HepG2 (cell line): ENCODE measurements at regions not wholly inside any gene's neighbourhood (a gene's known extent, or its start where the extent isn't known, plus 50 kb on each side); places are given as distances from the start of the nearest gene placed in this dataset.

ENCODE experiments used
- ATAC-seq: fragments of 200-7000 bp; cut with Tn5 transposase; 3 replicates; pipeline ENCODE4 v1.9.1; 2020; ENCODE audit warnings: mild to moderate bottlenecking, moderate library complexity
- BruUV-seq: library from RNA; stranded (reverse); fragments of 400-500 nt; replicated peaks from 2 replicates; lab custom pipeline; 2021; lab: Mats Ljungman, UMichigan
- CTCF ChIA-PET: fragments of 300-600 bp; formaldehyde crosslinking; extraction: SDS; loops from one replicate; lab custom pipeline; 2021; ENCODE audit warnings: low total read pairs, inconsistent platforms, low intra/inter-chr PET ratio; lab: Yijun Ruan, JAX
- POLR2A ChIA-PET: fragments of 350-600 bp; sonication (Branson Sonifier 250); formaldehyde crosslinking; loops from one replicate; lab custom pipeline; 2020; ENCODE audit warnings: antibody characterized with exemption, inconsistent platforms; lab: Yijun Ruan, JAX
- DNase-seq: peaks from one replicate; pipeline ENCODE4 v3.0.0-alpha.2; 2015; ENCODE audit warnings: low spot score
- FAIRE-seq: peaks from 3 replicates; lab custom pipeline; 2011; peaks lifted over from hg19 to GRCh38; lab: Jason Lieb, UNC
- H2AFZ ChIP-seq: one replicate; pipeline ENCODE4 v1.6.1; 2011; ENCODE audit warnings: low read length, inconsistent platforms
- H3K27ac ChIP-seq: fragments of 300-600 bp; 3 replicates; pipeline ENCODE4 v1.8.0; 2011; ENCODE audit warnings: mixed run types, mild to moderate bottlenecking, mixed read lengths, low read length, inconsistent platforms; ENCODE audit not compliant: insufficient read depth; ENCODE audit errors: extremely low read length
- H3K27me3 ChIP-seq, 2 experiments: fragments of 200-600 bp in 1 of 2; 2 replicates in 1 of 2; 3 replicates in 1 of 2; pipeline versions ENCODE4 v1.6.0 to v1.8.0; 2011; ENCODE audit warnings: low read length in 2 of 2, mild to moderate bottlenecking in 2 of 2, moderate library complexity in 2 of 2, inconsistent platforms in 1 of 2; ENCODE audit not compliant: insufficient read depth in 2 of 2, control insufficient read depth in 1 of 2
- H3K36me3 ChIP-seq, 2 experiments: fragments of 200-600 bp in 1 of 2; replicated peaks in 1 of 2; 2 replicates in 1 of 2; 3 replicates in 1 of 2; pipeline versions ENCODE4 v1.5.1 to v1.8.0; 2011; ENCODE audit warnings: low read length in 2 of 2, inconsistent platforms in 1 of 2; ENCODE audit not compliant: insufficient read depth in 2 of 2, control insufficient read depth in 1 of 2
- H3K4me1 ChIP-seq: 2 replicates; pipeline ENCODE4 v1.5.1; 2012; ENCODE audit warnings: low read length, inconsistent platforms; ENCODE audit not compliant: insufficient read depth
- H3K4me2 ChIP-seq: 2 replicates; pipeline ENCODE4 v1.6.0; 2011; ENCODE audit warnings: low read depth, low read length, inconsistent platforms
- H3K4me3 ChIP-seq, 3 experiments: fragments of 200-600 bp in 1 of 3; sonication (generic), shearing (Covaris generic) in 1 of 3; replicated peaks in 1 of 3; 2 replicates each; pipeline ENCODE4 v1.5.1; 2011 to 2016; ENCODE audit warnings: low read length in 3 of 3, inconsistent platforms in 2 of 3, low read depth in 2 of 3, mild to moderate bottlenecking in 2 of 3, control low read depth in 1 of 3, mixed read lengths in 1 of 3; ENCODE audit not compliant: insufficient read depth in 1 of 3
- H3K79me2 ChIP-seq: one replicate; pipeline ENCODE4 v1.6.1; 2011; ENCODE audit warnings: low read length, inconsistent platforms; ENCODE audit not compliant: insufficient read depth
- H3K9ac ChIP-seq: 2 replicates; pipeline ENCODE4 v1.6.0; 2011; ENCODE audit warnings: mild to moderate bottlenecking, low read depth, low read length, inconsistent platforms; ENCODE audit not compliant: insufficient read depth
- H3K9me3 ChIP-seq: 2 replicates; pipeline ENCODE4 v1.5.1; 2012; ENCODE audit warnings: mild to moderate bottlenecking, low read length
- H4K20me1 ChIP-seq: 2 replicates; pipeline ENCODE4 v1.6.0; 2011; ENCODE audit warnings: inconsistent platforms, mild to moderate bottlenecking, low read length, moderate library complexity; ENCODE audit not compliant: insufficient read depth
- ERF ChIP-seq: IDR thresholded peaks from 2 replicates; pipeline ENCODE4 v1.6.1; 2018; ENCODE audit warnings: missing biosample characterization, missing genetic modification reagents
- FOXM1 ChIP-seq: sonication (generic); formaldehyde crosslinking; IDR thresholded peaks from 2 replicates; pipeline ENCODE4 v1.5.0; 2020; ENCODE audit warnings: missing genetic modification reagents
- GTF2F1 ChIP-seq: fragments of 150-350 bp; IDR thresholded peaks from 2 replicates; pipeline ENCODE4 v1.6.1; 2014; ENCODE audit warnings: low read length
- NR2F2 ChIP-seq: IDR thresholded peaks from 2 replicates; pipeline ENCODE4 v1.6.1; 2012; ENCODE audit warnings: low read depth, inconsistent platforms, borderline replicate concordance
- PHF21A ChIP-seq: sonication (generic); formaldehyde crosslinking; IDR thresholded peaks from 2 replicates; pipeline ENCODE4 v1.5.0; 2020; ENCODE audit warnings: mild to moderate bottlenecking, missing genetic modification reagents
- SALL2 ChIP-seq: sonication (generic); formaldehyde crosslinking; IDR thresholded peaks from 2 replicates; pipeline ENCODE4 v1.8.1; 2023; ENCODE audit warnings: mild to moderate bottlenecking, missing genetic modification reagents, inconsistent platforms
- SOX13 ChIP-seq, 3 experiments: fragments of 450-650 bp in 1 of 3; sonication (generic) in 1 of 3; formaldehyde crosslinking in 1 of 3; IDR thresholded peaks in 2 of 3; conservative IDR thresholded peaks in 1 of 3; 2 replicates each; pipeline versions ENCODE4 v1.5.0 to v1.6.1; 2016 to 2020; ENCODE audit warnings: antibody characterized with exemption in 1 of 3, mild to moderate bottlenecking in 1 of 3, missing compliant biosample characterization in 1 of 3, missing genetic modification reagents in 1 of 3, moderate library complexity in 1 of 3
- TERF1 ChIP-seq: sonication (generic); formaldehyde crosslinking; IDR thresholded peaks from 2 replicates; pipeline ENCODE4 v1.8.0; 2022; ENCODE audit warnings: mild to moderate bottlenecking, missing genetic modification reagents, moderate library complexity
- XRCC5 ChIP-seq: fragments of 200-400 bp; formaldehyde crosslinking; optimal IDR thresholded peaks from 2 replicates; pipeline ENCODE3; 2017; ENCODE audit warnings: mild to moderate bottlenecking, low read length
- ZNF10 ChIP-seq: sonication (generic); formaldehyde crosslinking; IDR thresholded peaks from 2 replicates; pipeline ENCODE4 v1.4.0; 2020; ENCODE audit warnings: mild to moderate bottlenecking, low read depth, missing genetic modification reagents, borderline replicate concordance
- ZNF335 ChIP-seq: sonication (generic); formaldehyde crosslinking; IDR thresholded peaks from 2 replicates; pipeline ENCODE4 v1.4.0; 2020; ENCODE audit warnings: missing genetic modification reagents
- ZNF691 ChIP-seq: sonication (generic); formaldehyde crosslinking; IDR thresholded peaks from 2 replicates; pipeline ENCODE4 v1.4.0; 2020; ENCODE audit warnings: missing genetic modification reagents, low read depth, mild to moderate bottlenecking, borderline replicate concordance
- ZNF737 ChIP-seq: sonication (generic); formaldehyde crosslinking; IDR thresholded peaks from 2 replicates; pipeline ENCODE4 v1.5.0; 2020; ENCODE audit warnings: missing genetic modification reagents, mild to moderate bottlenecking, borderline replicate concordance
- ZSCAN12 ChIP-seq: sonication (generic); formaldehyde crosslinking; IDR thresholded peaks from 2 replicates; pipeline ENCODE4 v1.9.0; 2021; ENCODE audit warnings: mild to moderate bottlenecking, missing genetic modification reagents
- WGBS: methylation state at CpG from one replicate; pipeline ENCODE4 v1.1.6; 2017; ENCODE audit warnings: low lambda C conversion rate; 5-methylcytosine and 5-hydroxymethylcytosine counted together
- in situ Hi-C: cut with HindIII; loops from 2 replicates; pipeline ENCODE4 v1.10.0; 2017; ENCODE audit warnings: low pct_unique_long_range_greater_than_20kb; ENCODE audit not compliant: extremely low pct_ligation_motif_present
- intact Hi-C: fragments of 100-400 bp; cut with micrococcal nuclease; formaldehyde crosslinking; loops from one replicate; pipeline ENCODE4 v1.10.0; 2022; ENCODE audit not compliant: unreplicated experiment
- TF ChIP-seq, protein P1 (sequence below): sonication (generic); formaldehyde crosslinking; IDR thresholded peaks from 2 replicates; pipeline ENCODE4 v1.5.1; 2020; ENCODE audit warnings: mild to moderate bottlenecking, missing genetic modification reagents, moderate library complexity
- TF ChIP-seq, protein P2 (sequence below): sonication (generic); formaldehyde crosslinking; IDR thresholded peaks from 2 replicates; pipeline ENCODE4 v1.5.0; 2020; ENCODE audit warnings: mild to moderate bottlenecking, missing genetic modification reagents

- H3K9me3 ChIP-seq: no peaks in the 10 kb centered on the region
- H3K4me3 ChIP-seq: no peak overlapping the region
- CTCF ChIA-PET: no interaction called here
- no peak overlapping the region for H2AFZ ChIP-seq
- intact Hi-C loops (no loop called here), in situ Hi-C loops (no loop called here)
- POLR2A ChIA-PET: no interaction called here
- no TSS peak for BruUV-seq
- no peaks in the 10 kb centered on the region for H4K20me1 ChIP-seq
- no peaks in the 10 kb centered on the region for H3K27me3 ChIP-seq
- H3K27ac ChIP-seq: no peak overlapping the region
- no peaks in the 10 kb centered on the region for H3K79me2 ChIP-seq
- H3K4me2 ChIP-seq: no peak overlapping the region
- no peak overlapping the region for H3K9ac ChIP-seq
- no peaks in the 10 kb centered on the region for H3K36me3 ChIP-seq
- FAIRE-seq: no peak
- 26% methylated on average over 6 of the region's 6 CpGs for WGBS
- H3K4me1 ChIP-seq: no peaks in the 10 kb centered on the region
- TF ChIP-seq, protein P1, sequence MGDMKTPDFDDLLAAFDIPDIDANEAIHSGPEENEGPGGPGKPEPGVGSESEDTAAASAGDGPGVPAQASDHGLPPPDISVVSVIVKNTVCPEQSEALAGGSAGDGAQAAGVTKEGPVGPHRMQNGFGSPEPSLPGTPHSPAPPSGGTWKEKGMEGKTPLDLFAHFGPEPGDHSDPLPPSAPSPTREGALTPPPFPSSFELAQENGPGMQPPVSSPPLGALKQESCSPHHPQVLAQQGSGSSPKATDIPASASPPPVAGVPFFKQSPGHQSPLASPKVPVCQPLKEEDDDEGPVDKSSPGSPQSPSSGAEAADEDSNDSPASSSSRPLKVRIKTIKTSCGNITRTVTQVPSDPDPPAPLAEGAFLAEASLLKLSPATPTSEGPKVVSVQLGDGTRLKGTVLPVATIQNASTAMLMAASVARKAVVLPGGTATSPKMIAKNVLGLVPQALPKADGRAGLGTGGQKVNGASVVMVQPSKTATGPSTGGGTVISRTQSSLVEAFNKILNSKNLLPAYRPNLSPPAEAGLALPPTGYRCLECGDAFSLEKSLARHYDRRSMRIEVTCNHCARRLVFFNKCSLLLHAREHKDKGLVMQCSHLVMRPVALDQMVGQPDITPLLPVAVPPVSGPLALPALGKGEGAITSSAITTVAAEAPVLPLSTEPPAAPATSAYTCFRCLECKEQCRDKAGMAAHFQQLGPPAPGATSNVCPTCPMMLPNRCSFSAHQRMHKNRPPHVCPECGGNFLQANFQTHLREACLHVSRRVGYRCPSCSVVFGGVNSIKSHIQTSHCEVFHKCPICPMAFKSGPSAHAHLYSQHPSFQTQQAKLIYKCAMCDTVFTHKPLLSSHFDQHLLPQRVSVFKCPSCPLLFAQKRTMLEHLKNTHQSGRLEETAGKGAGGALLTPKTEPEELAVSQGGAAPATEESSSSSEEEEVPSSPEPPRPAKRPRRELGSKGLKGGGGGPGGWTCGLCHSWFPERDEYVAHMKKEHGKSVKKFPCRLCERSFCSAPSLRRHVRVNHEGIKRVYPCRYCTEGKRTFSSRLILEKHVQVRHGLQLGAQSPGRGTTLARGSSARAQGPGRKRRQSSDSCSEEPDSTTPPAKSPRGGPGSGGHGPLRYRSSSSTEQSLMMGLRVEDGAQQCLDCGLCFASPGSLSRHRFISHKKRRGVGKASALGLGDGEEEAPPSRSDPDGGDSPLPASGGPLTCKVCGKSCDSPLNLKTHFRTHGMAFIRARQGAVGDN (CRISPR knock-in tag): no peak
- TF ChIP-seq ZNF10 (CRISPR knock-in tag) (no peak), SALL2 (CRISPR knock-in tag) (no peak), ERF (CRISPR knock-in tag) (no peak), ZSCAN12 (CRISPR knock-in tag) (no peak), PHF21A (CRISPR knock-in tag) (no peak), NR2F2 (no peak), ZNF737 (no peak), SOX13 (IDR thresholded peaks at IDR 0.05) (no peak), SOX13 (CRISPR knock-in tag; conservative IDR thresholded peaks at IDR 0.05 in 1 of 2, IDR thresholded peaks at IDR 0.05 in 1 of 2) (no peak), ZNF335 (CRISPR knock-in tag) (no peak), FOXM1 (CRISPR knock-in tag) (no peak), ZNF691 (CRISPR knock-in tag) (no peak), TERF1 (CRISPR knock-in tag) (no peak), XRCC5 (no peak), GTF2F1 (no peak)
- TF ChIP-seq, protein P2, sequence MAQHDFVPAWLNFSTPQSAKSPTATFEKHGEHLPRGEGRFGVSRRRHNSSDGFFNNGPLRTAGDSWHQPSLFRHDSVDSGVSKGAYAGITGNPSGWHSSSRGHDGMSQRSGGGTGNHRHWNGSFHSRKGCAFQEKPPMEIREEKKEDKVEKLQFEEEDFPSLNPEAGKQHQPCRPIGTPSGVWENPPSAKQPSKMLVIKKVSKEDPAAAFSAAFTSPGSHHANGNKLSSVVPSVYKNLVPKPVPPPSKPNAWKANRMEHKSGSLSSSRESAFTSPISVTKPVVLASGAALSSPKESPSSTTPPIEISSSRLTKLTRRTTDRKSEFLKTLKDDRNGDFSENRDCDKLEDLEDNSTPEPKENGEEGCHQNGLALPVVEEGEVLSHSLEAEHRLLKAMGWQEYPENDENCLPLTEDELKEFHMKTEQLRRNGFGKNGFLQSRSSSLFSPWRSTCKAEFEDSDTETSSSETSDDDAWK: no peak
- ATAC-seq: no peak
- no peak for DNase-seq
These were observed 234.7 kb upstream of the CACNA2D1 start for GRCh38 chr7:82678259-82678658.
